HG02943 (cell line): ENCODE measurements at regions not wholly inside any gene's neighbourhood (a gene's known extent, or its start where the extent isn't known, plus 50 kb on each side); places are given as distances from the start of the nearest gene placed in this dataset.
"Not testable (repeated sequence)": the region's sequence is repeated elsewhere in the genome, so short reads cannot be mapped to it uniquely, and the experiment has no call there.

Experiments used
- ATAC-seq: cut with Tn5 transposase; IDR thresholded peaks from one replicate; pipeline ENCODE4 v1.9.1; 2021; ENCODE audit warnings: mild to moderate bottlenecking, low read depth, moderate library complexity; ENCODE audit not compliant: unreplicated experiment

DNA sequence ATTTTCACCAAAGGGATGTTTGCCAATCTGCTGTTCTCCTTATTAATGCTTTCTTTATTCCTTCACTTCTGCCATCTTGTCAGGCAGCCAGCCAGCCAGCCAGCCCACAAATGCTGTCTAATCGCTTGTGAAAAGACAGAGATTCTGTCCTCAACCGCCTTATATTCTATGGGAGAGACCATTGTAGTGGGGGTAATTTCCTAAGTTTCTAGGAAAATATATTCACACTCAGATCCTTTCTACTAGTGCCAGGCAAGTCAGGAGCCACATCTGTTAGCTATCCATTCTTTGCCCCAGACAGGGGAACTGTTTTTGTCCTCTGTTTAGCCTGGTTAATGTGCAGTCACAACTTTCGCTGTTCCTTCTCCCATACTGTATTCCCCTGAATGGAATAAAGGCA is 1023.1 kb downstream of the ADGRL2 start:
- no peak for ATAC-seq

DNA sequence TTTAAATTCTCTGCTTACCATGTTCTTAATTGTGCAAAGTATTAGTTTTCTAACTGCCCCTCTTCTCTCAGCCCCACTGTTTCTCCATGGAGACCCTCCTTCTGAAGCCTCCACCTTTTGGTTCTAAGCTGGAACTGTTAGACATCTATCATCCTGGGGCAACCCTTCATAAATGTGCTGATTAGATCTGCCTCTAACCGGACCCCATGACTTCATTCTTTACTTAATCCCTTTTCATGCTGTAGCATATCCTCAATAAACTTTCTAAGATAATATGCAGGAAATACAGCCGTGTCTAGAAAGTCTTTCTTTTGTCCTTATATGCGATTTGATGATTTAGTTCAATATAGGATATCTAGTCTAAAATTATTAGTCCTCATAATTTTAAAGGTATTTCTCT is 1020.1 kb downstream of the ADGRL2 start:
- ATAC-seq, result no peak

DNA sequence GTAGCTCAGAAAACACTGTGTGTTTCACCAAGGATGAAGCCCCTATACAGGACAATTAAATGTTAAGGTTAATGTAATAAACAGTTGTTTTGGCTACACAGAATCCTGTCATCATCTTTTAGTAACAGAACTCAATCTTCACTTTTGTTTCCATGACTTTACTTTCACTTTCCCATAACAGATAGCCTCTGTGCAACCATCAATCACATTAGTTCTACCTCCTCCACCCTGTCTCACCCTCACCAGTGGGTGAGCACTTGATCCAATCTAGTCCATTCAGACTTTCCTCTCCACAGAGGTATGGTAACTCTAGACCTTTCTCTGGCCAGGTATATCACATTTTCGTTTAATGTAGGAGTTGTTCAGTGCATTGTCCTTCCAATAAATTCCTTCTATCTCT is 1018.5 kb downstream of the ADGRL2 start:
- ATAC-seq, result no peak

DNA sequence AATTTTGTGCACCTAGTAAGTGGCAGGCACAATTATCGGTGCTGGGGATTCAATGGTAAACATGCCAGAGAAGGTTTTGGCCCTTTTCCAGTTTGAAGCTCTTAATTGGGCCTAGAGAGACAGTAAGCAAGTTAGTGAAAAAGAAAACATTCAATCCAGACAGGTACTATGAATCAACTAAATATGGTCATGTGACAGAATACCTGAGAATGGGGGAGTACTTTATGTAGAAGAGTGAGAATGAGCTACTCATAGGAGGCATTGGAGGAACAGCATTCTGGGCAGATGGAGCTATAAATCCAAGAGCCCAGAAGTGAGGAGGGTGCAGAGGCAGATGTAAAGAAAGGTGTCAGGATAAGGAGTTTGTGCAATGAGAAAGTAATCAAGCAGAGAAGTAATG is 1017.9 kb downstream of the ADGRL2 start:
- ATAC-seq, result no peak

DNA sequence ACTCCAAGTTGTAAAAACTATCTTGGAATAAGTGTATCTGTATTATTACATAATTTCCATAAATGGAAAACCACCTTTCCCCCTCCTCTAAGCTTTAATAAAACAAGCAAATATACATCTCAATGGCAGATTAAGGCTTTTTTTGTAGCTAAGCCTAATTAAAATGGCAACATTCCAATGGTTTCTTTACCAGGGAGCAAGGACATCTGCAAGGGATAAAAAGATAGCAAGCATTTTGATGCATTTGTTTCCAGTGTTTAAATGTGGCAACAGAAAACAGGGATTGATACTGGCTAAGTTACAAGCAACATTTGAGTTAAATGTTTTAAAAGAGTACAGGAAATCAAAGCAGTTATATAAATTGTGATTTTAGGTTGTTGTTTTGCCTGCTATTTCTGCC is 1012.7 kb downstream of the ADGRL2 start:
- no peak for ATAC-seq

DNA sequence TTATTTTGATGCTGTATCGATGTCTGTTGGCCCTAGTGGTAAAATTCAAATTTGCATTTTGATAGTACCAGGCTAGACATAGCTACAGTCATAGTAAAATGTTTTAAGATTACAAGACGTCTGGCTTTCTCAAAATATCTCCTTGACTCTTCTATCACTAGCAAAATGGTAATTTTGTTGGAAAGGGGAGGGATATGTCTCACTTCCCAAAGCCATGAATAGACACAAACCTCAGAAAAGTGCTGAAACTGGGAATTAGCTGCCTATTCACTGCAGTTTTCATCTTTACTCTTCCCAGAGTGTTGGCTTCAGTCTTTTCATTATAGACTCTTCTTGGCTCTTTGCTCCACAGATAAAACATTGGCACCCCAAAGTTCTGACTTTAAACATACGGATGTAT is 1009.9 kb downstream of the ADGRL2 start:
- no peak for ATAC-seq

DNA sequence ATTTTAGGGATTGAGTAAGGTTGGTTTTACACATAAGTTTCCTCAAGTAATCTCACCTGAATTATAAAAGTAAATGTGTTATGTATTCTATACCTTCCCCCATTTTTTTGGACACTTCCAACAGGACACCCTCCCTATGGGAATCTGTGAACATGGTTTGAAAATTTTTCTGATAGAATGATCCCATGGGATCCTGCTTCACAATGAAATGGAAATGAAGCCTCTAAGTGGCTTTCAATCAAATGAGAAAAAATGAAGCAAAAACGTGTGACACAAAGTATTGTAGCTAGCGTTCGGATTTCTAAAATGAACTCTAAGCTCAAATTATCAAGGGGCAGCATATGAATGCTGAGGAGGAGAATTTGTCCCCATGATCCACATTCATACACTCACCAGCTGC is 1006.8 kb downstream of the ADGRL2 start:
- no peak for ATAC-seq

DNA sequence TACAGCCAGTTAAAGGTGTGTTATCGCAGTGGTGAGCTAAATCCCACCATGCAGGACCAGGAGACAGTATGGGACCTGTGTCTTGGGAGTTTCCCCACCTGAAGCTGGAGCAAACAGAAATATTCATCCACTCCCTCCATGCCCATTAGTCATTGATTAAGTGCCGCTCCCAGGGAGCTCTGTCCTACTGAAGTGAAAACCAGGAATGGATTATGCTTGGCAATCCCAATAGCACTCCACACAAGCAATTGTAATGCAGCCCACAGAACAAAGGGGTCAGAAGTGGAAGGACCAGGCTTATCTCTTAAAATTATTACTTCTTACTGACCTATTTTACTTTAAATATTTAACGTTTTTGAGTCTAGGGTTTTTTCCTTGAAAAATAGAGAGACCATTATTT is 1005.4 kb downstream of the ADGRL2 start:
- ATAC-seq, result no peak

DNA sequence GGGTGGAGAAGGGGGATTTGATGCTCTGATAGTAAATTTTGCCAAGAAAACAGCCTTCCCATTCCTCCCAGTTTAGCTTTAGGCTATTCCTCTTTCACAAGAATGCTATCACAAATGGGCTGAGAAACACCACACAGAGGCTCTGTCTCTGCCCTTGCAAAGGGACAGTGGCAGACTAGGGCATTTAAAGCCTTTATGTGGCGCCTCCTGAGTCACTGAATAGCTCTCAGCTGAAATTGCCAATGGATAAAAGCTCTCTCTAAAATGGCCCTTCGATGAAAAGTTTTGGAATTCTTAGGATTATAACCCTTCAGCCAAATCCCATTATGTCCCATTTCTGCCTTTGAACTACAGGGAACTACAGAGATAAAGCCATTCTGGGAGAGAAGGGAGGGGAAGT is 1000.4 kb downstream of the ADGRL2 start:
- no peak for ATAC-seq

DNA sequence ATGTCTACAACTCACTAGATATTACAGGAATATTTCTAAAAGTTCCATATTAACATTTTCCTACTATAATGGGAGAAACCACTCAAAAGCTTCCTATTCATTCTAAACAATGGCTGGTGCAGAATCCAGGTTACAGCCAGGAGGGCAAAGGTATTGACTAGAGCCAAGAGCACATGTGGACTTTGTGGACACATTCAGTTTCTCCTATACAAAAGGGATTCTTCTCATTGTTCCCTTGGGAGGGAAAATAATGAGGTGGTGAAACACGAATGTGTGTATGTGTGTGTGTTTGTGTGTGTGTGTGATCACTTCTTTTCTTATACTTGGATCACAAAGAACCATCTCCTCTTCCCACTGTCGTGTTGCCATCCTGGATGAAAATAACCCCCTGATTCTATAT is 1000.0 kb downstream of the ADGRL2 start:
- ATAC-seq, result no peak

DNA sequence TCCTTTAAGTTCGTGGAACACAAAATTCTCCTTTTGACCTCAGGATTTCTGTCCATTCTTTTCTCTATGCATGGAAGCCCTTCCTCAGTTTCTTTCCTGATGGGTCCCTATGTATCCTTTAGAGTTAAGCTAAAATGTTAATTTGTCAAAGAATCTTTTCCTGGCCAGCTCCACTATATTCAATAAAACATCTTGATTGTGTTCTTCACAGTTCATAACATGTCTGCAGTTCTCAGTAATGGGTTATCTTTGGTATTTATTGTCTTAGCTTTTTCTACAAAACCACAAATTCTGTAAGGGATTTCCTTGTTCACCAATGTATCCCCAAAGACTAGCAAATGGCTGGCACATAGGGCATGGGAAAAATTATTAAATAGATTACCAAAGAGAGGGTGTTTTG is 998.5 kb downstream of the ADGRL2 start:
- ATAC-seq, result no peak

DNA sequence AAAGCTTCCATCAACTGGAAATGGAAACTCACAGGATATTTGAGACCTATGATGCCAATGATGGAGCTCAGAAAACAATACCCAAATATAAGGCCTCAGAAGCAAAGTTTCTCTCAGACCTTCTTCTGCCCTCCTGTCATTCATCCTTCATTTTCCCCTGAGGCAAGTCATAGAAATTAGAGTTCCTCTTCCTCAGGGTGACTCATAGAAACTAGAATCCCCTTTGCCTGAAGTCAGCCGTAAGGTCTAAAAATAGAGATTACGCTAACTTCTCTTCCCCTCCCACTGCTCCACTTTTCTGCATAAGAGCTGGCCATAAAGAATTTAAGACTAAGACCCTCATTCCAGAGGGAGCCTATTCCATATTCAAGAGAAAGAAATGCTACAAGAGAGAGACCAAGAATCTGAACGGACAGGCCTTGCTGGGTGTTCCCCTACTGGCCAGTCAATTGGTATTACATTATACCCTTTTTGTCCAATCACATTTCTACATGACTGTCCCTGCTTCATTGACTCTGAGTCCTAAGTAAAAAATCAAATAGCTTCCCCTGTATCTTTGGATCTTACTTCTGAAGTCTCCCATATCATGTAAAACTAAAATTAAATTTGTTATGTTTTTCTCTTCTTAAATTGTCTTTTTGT is 994.9 kb downstream of the ADGRL2 start:
- ATAC-seq, result no peak

DNA sequence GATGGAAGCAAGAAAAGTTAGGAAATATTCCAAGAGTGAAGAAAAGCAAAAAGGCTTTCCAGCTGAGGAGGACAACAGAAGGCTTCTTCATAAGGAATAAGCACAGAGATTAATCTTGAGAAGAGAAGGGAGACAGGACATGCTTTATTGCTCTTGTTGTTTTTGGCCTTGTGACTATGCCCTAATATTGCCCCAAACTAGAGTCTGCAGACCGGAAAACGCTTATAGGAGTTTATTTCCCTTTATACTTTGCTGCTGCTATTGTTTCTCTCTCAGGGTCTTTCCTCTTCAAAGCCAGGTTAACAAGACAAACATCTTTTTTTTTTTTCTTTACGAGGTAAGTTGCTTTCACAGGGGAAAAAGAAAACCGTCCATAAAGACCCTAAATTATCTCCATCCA is 991.4 kb downstream of the ADGRL2 start:
- ATAC-seq, result no peak

DNA sequence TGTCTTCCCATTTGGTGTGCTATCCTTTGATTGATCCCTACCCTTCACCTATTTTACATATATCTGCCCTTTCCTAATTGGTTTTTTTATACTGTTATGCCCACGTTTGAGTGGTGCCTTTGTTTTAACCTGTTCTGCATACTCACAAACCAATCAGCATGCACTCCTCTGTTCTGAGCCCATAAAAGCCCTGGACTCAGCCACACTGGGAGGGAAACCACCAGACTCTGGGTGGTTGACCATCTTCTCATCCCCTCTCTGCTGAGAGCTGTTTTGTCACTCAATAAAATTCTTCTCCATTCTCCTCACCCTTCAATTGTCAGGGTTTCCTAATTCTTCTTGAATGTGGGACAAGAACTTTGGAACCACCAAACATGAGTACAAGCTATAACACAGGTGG is 989.8 kb downstream of the ADGRL2 start:
- no peak for ATAC-seq

DNA sequence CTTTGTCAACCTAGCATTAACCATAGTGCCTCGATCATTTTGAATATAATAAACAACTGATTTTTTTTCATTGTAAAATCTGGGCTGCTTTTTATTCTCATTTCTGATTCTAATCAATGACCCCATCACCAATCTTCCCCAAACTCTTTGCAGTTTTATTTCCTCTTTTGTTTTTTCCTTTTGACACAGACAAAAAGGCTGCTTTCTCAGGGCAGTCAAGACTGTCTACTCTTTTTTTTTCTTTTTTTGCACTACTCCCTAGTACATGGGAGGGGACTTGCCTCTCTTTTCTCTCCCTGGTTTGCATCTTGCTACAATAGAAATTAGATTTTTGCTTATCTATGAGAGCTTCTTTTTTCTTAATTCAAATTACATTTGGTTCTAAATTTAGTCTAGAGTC is 987.9 kb downstream of the ADGRL2 start:
- ATAC-seq, result no peak

DNA sequence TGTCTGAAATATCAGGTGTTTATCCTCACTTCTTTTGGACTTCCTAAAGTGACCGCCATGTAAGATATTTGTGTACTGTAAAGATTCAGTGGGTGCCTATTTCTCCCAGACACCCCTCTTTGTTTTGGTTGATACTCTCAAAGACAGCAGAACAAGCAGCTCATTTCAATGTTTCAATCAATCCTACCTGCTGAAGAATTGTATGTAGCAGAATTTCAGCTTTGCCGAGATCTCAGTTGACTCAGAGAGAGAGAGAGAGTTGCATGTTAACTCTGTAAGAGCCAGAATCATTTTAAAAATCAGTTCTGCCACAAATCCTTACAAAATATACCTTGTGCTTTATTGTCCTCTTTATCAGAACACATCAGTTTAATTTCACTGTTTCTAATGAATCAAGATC is 987.3 kb downstream of the ADGRL2 start:
- ATAC-seq, result no peak

DNA sequence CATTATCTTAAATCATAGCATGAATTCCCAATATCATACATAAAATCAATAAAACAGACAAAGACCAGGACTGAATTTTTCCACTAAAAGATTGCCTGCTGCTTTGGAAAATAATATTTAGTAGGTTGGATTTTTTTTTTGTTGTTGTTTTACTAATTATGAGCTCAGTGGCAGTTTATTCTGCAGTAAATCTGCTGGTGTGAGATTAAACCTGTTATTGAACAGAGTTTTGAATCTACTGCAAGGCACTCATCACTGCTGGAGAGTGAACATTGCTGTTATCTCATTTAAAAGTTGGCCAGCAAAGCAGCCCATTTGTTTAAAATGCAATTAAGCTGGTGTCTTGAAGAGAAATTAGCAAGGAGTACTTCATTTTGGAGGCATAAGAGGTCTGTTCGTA is 986.1 kb downstream of the ADGRL2 start:
- ATAC-seq, result no peak

DNA sequence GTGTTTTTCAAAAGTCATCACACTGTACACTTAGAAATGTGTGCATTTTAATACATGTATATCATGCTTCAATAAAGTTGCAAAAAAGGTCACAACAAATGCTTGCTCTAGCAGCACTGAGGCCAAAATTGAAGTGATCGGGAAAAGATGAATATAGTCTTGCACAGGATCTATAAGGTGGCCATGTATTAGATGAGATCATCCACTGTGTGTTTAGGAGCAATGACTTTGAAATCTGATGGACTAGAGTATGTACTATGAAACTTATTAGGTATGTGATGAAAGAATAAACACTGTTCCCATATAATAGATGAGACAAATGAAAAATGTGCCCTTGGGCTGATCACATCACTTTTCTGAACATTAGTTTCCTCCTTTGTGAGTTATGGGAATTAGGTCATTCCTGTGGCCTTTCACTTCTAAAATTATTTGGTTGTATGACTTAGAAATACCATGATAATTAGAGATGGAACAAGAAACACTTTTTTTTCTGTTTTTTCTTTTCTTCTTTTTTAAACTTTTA is 984.6 kb downstream of the ADGRL2 start:
- no peak for ATAC-seq

DNA sequence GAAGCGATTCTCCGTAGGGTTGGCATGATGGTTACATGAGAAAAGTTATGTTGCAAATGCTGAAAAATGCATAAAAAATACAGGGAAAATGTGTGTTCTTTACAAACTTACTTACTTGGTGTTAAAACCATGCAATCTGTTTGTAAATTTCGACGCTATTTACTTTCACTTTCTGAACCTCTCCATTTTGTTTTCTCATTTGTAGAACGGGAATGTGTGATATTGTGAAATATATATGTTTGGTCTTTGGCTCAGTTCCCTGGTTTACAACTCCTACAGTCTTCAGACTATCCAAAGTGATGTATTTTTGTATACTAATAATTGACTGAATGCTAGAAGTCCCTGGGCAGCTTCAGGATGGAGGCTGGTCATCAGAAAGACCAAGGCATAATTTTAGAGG is 982.3 kb downstream of the ADGRL2 start:
- no peak for ATAC-seq

DNA sequence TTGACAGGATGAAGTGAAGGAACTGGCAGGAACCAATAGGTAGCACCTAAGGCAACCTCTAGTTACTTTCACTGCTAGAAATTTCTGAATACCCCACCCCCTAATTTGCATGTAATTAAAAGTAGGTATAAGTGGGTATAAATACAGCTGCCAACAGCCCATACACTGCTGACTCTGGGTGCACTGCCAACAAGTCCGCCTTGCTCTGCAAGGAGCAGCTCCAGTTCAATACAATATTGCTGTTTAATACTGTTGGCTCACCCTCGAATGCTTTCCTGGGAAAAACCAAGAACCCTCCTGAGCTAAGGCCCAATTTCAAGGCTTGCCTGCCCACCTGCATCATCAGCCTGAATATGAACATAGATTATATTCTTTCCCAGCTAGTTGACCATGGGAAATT is 981.9 kb downstream of the ADGRL2 start:
- ATAC-seq, result no peak

DNA sequence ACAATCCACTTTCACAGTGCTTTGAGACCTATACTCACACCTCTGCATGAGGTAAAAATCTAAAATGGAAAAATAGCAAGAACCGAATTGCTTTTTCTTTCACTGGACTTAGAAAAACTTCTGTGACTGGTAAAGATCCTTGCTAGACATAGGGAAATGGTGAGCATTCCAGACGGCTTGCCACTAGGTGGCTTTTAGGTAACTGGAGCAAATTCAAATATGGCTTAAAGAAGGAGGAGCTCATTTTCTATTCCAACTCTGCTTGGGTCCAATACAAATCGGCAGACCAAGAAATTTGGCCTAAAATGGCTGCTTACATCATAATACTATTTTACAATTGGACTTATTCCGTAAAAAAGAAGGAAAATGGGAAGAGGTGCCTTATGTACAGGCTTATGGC is 977.9 kb downstream of the ADGRL2 start:
- ATAC-seq, result no peak

DNA sequence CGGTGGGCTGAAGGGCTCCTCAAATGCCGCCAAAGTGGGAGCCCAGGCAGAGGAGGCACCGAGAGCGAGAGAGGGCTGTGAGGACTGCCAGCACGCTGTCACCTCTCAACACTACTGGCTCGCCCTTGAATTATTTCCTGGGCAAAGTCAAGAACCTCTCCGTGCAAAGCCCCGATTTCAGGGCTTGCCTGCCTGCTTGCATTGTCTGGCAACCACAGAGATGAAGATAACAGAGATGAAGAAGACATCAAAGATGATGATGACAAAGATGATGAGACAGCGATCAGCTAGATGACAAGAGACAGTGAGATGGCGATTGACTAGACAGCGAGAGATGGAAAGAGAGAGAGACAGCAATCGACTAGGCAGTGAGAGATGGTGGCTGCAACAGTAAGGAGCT is 976.5 kb downstream of the ADGRL2 start:
- no peak for ATAC-seq

DNA sequence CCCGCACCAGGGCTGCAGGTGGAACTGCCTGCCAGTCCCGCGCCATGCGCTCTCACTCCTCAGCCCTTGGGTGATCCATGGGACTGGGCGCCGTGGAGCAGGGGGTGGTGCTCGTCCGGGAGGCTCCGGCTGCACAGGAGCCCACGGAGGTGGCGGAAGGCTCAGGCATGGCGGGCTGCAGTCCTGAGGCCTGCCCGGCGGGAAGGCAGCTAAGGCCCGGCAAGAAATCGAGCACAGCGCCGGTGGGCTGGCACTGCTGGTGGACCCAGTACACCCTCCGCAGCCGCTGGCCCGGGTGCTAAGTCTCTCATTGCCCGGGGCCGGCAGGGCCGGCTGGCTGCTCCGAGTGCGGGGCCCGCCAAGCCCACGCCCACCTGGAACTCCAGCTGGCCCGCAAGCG is 976.0 kb downstream of the ADGRL2 start:
- not testable (repeated sequence) for ATAC-seq
